ENCODE measurements at regions not wholly inside any gene's neighbourhood (a gene's known extent, or its start where the extent isn't known, plus 50 kb on each side); places are given as distances from the start of the nearest gene placed in this dataset.

- no peak for TF ChIP-seq IRF5 (IDR thresholded peaks at IDR 0.05; ENCODE audit: borderline replicate concordance)
- no peak for TF ChIP-seq RCOR1 (conservative IDR thresholded peaks at IDR 0.05; ENCODE audit: low read depth, low read length)
- no peak for TF ChIP-seq FOXK2 (IDR thresholded peaks at IDR 0.05)
- no peak for TF ChIP-seq IRF3 (IDR thresholded peaks at IDR 0.05)
These were observed 514.3 kb upstream of the JARID2 start (continued) for GRCh38 chr6:14731611-14732010.

GRCh38 chr6:14732226-14732843, 513.5 kb upstream of the JARID2 start:
- Histone ChIP-seq H4K20me1 (ENCODE audit: control insufficient read depth, insufficient read depth) (no peaks in the 10 kb centered on the region), H3K9ac (ENCODE audit: control insufficient read depth, insufficient read depth, low read length) (no peak overlapping the region), H3K4me3 (no peak overlapping the region), H3K36me3 (ENCODE audit: control insufficient read depth in 2 of 2, insufficient read depth in 2 of 2, low read length in 1 of 2) (no peaks in the 10 kb centered on the region), H3K27me3 (replicated peaks in 1 of 2; ENCODE audit: control insufficient read depth in 2 of 2, insufficient read depth in 2 of 2, low read length in 1 of 2) (no peaks in the 10 kb centered on the region), H3K4me1 (ENCODE audit: control insufficient read depth, insufficient read depth, low read length) (peaks cover 53% of the 10 kb centered on the region), H3K27ac (ENCODE audit: control insufficient read depth, insufficient read depth) (no peak overlapping the region), H3K79me2 (ENCODE audit: control insufficient read depth, insufficient read depth, low read length) (no peaks in the 10 kb centered on the region), H3K4me2 (ENCODE audit: control insufficient read depth, insufficient read depth) (no peak overlapping the region), H2AFZ (ENCODE audit: control insufficient read depth, low read depth, low read length) (no peak overlapping the region), H3K9me3 (replicated peaks; ENCODE audit: control insufficient read depth, insufficient read depth, low read length) (no peaks in the 10 kb centered on the region; the same call in 2 of the 3 replicates)
- FAIRE-seq = no peak
- in situ Hi-C loops (cut with MboI) (loop anchor here (5.0 kb wide), 1 partner anchor 145 kb away; no protein-coding TSS in a partner anchor), intact Hi-C loops (cut with micrococcal nuclease; ENCODE audit: unreplicated experiment) (loop anchor here (10.0 kb wide), 1 partner anchor 422 kb away; no protein-coding TSS in a partner anchor)
- SMC1A ChIA-PET (ENCODE audit: uncharacterized antibody, unreplicated experiment) = interaction anchor here (0.9 to 1.7 kb wide), 6 partner anchors 15 to 90 kb away, joined by 3 to 8 read pairs (median 4); no protein-coding TSS in a partner anchor
- POLR2A ChIA-PET = no interaction called here
- 78% methylated on average over 4 of the region's 4 CpGs for WGBS (ENCODE audit: insufficient coverage, insufficient replicate concordance, low lambda C conversion rate, missing lambda C conversion rate)
- CTCF ChIA-PET = no interaction called here
- RAD21 ChIA-PET (ENCODE audit: unreplicated experiment) = interaction anchor here (1.4 kb wide), 1 partner anchor 15 kb away, joined by 6 read pairs; no protein-coding TSS in a partner anchor
- no peak for ATAC-seq
- no TSS peak for BruUV-seq (replicated peaks)
- no peak for DNase-seq (ENCODE audit: low read depth, low spot score)
- no peak for TF ChIP-seq RUNX3 (IDR thresholded peaks at IDR 0.05; ENCODE audit: low read length)
- no peak for TF ChIP-seq HCFC1 (IDR thresholded peaks at IDR 0.05; ENCODE audit: low read length)
- no peak for TF ChIP-seq EED (IDR thresholded peaks at IDR 0.05; ENCODE audit: low read depth)
- no peak for TF ChIP-seq KDM1A (IDR thresholded peaks at IDR 0.05; ENCODE audit: borderline replicate concordance)
- no peak for TF ChIP-seq FOS (IDR thresholded peaks at IDR 0.05; ENCODE audit: borderline replicate concordance, extremely low read depth, insufficient read length)
- TF ChIP-seq IRF3 (IDR thresholded peaks at IDR 0.05) = no peak
- TF ChIP-seq SREBF1 (IDR thresholded peaks at IDR 0.05; ENCODE audit: low read length) = no peak
- no peak for TF ChIP-seq EGR1 (IDR thresholded peaks at IDR 0.05; ENCODE audit: borderline replicate concordance in 1 of 2, low read depth in 2 of 2, low read length in 2 of 2)
- TF ChIP-seq MEF2A (IDR thresholded peaks at IDR 0.05; ENCODE audit: insufficient read depth, low read depth, low read length) = no peak
- TF ChIP-seq PKNOX1 (IDR thresholded peaks at IDR 0.05) = no peak
- TF ChIP-seq SMARCA5 (IDR thresholded peaks at IDR 0.05) = no peak
- TF ChIP-seq ZSCAN29 (IDR thresholded peaks at IDR 0.05) = no peak
- TF ChIP-seq TCF12 (IDR thresholded peaks at IDR 0.05; ENCODE audit: low read depth, low read length) = no peak
- no peak for TF ChIP-seq POLR2A (IDR thresholded peaks at IDR 0.05; ENCODE audit: low read depth, low read length)

Measured in GM12878 (cell line).